ENCODE measurements at regions not wholly inside any gene's neighbourhood (a gene's known extent, or its start where the extent isn't known, plus 50 kb on each side); places are given as distances from the start of the nearest gene placed in this dataset.

DNA sequence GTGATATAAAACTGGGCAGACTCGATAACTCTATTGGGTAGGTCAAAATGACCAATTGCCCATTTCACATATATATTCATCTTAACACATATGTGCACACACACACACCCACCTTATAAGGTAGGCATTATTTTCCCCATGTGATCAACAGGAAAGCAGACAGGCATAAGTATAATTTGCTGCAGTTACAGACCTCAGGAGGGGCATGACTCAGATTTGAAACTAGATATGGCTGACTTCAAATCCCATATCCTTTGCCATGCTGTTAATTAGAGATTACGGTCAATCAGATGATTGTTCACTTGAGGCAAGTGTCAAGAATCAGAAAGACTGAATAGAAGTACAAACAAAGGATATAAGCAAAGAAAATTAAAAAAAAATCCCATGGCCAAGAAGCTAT is 910.6 kb downstream of the NTRK3 start:
- in situ Hi-C loops (cut with HindIII; ENCODE audit: low pct_unique_long_range_greater_than_20kb, low sequenced_read_pairs), result no loop called here
- CTCF ChIA-PET, result no interaction called here
- Histone ChIP-seq H3K27me3 (ENCODE audit: control insufficient read depth, insufficient read depth, low read length) (no peaks in the 10 kb centered on the region), H3K27ac (ENCODE audit: low read length) (no peak overlapping the region), H3K36me3 (ENCODE audit: control insufficient read depth, insufficient read depth, low read length) (no peaks in the 10 kb centered on the region), H3K4me1 (ENCODE audit: control insufficient read depth, insufficient read depth, low read length) (no peaks in the 10 kb centered on the region), H3K4me3 (ENCODE audit: low read depth in 2 of 2, low read length in 2 of 2) (no peak overlapping the region), H3K9me3 (ENCODE audit: control insufficient read depth, insufficient read depth, low read depth, low read length) (no peaks in the 10 kb centered on the region)
- DNase-seq (ENCODE audit: low read depth, low spot score), result no peak
- intact Hi-C loops (cut with micrococcal nuclease; ENCODE audit: unreplicated experiment), result no loop called here
- POLR2A ChIA-PET, result no interaction called here
- no peak for ATAC-seq
- TF ChIP-seq SIN3A (IDR thresholded peaks at IDR 0.05; ENCODE audit: borderline replicate concordance, insufficient read depth, low read depth, low read length) (no peak), POLR2AphosphoS5 (IDR thresholded peaks at IDR 0.05; ENCODE audit: low read depth, low read length) (no peak), TCF7L2 (IDR thresholded peaks at IDR 0.05; ENCODE audit: low read depth, low read length) (no peak), REST (IDR thresholded peaks at IDR 0.05; ENCODE audit: insufficient read depth in 1 of 2, low read depth in 2 of 2, low read length in 1 of 2) (no peak)
- TF ChIP-seq, protein P1, sequence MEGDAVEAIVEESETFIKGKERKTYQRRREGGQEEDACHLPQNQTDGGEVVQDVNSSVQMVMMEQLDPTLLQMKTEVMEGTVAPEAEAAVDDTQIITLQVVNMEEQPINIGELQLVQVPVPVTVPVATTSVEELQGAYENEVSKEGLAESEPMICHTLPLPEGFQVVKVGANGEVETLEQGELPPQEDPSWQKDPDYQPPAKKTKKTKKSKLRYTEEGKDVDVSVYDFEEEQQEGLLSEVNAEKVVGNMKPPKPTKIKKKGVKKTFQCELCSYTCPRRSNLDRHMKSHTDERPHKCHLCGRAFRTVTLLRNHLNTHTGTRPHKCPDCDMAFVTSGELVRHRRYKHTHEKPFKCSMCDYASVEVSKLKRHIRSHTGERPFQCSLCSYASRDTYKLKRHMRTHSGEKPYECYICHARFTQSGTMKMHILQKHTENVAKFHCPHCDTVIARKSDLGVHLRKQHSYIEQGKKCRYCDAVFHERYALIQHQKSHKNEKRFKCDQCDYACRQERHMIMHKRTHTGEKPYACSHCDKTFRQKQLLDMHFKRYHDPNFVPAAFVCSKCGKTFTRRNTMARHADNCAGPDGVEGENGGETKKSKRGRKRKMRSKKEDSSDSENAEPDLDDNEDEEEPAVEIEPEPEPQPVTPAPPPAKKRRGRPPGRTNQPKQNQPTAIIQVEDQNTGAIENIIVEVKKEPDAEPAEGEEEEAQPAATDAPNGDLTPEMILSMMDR (IDR thresholded peaks at IDR 0.05), result no peak
- no TSS peak for BruUV-seq (replicated peaks)

DNA sequence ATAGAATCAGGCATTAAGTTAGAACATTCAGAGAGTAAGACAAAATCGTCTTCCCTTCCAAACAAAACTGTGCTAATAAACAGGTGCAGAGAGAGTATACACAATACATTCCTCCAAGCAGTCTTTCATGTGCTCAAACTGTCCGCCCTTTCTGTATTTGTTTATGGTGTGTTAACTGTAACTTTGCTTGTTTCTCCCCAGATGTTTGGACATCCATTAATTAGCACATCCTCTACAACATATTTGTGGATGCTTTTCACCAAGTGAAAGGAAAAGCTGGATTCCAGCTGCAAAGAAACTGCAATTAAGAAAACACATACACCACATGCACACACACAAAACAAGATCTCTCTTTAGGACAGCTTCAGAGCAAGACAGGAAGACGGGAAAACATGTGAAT is 912.6 kb downstream of the NTRK3 start:
- ChIA-PET POLR2A (no interaction called here), CTCF (no interaction called here)
- H3K27me3 ChIP-seq (ENCODE audit: control insufficient read depth, insufficient read depth, low read length), result no peaks in the 10 kb centered on the region
- no peaks in the 10 kb centered on the region for H3K36me3 ChIP-seq (ENCODE audit: control insufficient read depth, insufficient read depth, low read length)
- in situ Hi-C loops (cut with HindIII; ENCODE audit: low pct_unique_long_range_greater_than_20kb, low sequenced_read_pairs), result no loop called here
- intact Hi-C loops (cut with micrococcal nuclease; ENCODE audit: unreplicated experiment), result no loop called here
- BruUV-seq (replicated peaks), result no TSS peak
- H3K27ac ChIP-seq (ENCODE audit: low read length), result no peak overlapping the region
- no peaks in the 10 kb centered on the region for H3K9me3 ChIP-seq (ENCODE audit: control insufficient read depth, insufficient read depth, low read depth, low read length)
- TF ChIP-seq, protein P1 (IDR thresholded peaks at IDR 0.05), result no peak
- TF ChIP-seq REST (IDR thresholded peaks at IDR 0.05; ENCODE audit: insufficient read depth in 1 of 2, low read depth in 2 of 2, low read length in 1 of 2) (no peak), SIN3A (IDR thresholded peaks at IDR 0.05; ENCODE audit: borderline replicate concordance, insufficient read depth, low read depth, low read length) (no peak), TCF7L2 (IDR thresholded peaks at IDR 0.05; ENCODE audit: low read depth, low read length) (no peak), POLR2AphosphoS5 (IDR thresholded peaks at IDR 0.05; ENCODE audit: low read depth, low read length) (no peak)
- DNase-seq (ENCODE audit: low read depth, low spot score), result no peak
- H3K4me3 ChIP-seq (ENCODE audit: low read depth in 2 of 2, low read length in 2 of 2), result no peak overlapping the region
- ATAC-seq, result no peak
- no peaks in the 10 kb centered on the region for H3K4me1 ChIP-seq (ENCODE audit: control insufficient read depth, insufficient read depth, low read length)
